Trophoblast cell (in vitro differentiated cells and primary cell): ENCODE measurements at regions not wholly inside any gene's neighbourhood (a gene's known extent, or its start where the extent isn't known, plus 50 kb on each side); places are given as distances from the start of the nearest gene placed in this dataset.

Source experiments
- DNase-seq, 2 donors: peaks; one replicate each; pipeline ENCODE4 v3.0.0-alpha.2; 2016
- H2AFZ ChIP-seq: 2 replicates; pipeline ENCODE4 v1.6.1; 2013; ENCODE audit warnings: low read length, moderate library complexity, mild to moderate bottlenecking; ENCODE audit not compliant: insufficient read depth, poor library complexity
- H2AK5ac ChIP-seq: 2 replicates; pipeline ENCODE4 v1.6.1; 2013; ENCODE audit warnings: mild to moderate bottlenecking, low read length
- H2BK120ac ChIP-seq: 2 replicates; pipeline ENCODE4 v1.6.1; 2013; ENCODE audit warnings: low read length, mild to moderate bottlenecking, moderate library complexity; ENCODE audit not compliant: insufficient read depth, poor library complexity
- H2BK12ac ChIP-seq: 2 replicates; pipeline ENCODE4 v1.6.1; 2013; ENCODE audit warnings: mild to moderate bottlenecking, low read length, moderate library complexity
- H2BK5ac ChIP-seq: 2 replicates; pipeline ENCODE4 v1.6.1; 2013; ENCODE audit warnings: low read length, low read depth, moderate library complexity, mild to moderate bottlenecking; ENCODE audit not compliant: poor library complexity
- H3K14ac ChIP-seq: 2 replicates; pipeline ENCODE4 v1.6.1; 2013; ENCODE audit warnings: mild to moderate bottlenecking, low read length
- H3K18ac ChIP-seq: 2 replicates; pipeline ENCODE4 v1.6.1; 2013; ENCODE audit warnings: mild to moderate bottlenecking, low read length
- H3K23ac ChIP-seq: 2 replicates; pipeline ENCODE4 v1.6.1; 2013; ENCODE audit warnings: low read length
- H3K27ac ChIP-seq: 2 replicates; pipeline ENCODE4 v1.5.1; 2013; ENCODE audit warnings: low read depth, mild to moderate bottlenecking, inconsistent platforms, low read length, moderate library complexity
- H3K27me3 ChIP-seq: 2 replicates; pipeline ENCODE4 v1.6.1; 2013; ENCODE audit warnings: inconsistent platforms, mild to moderate bottlenecking, low read length, moderate library complexity; ENCODE audit not compliant: insufficient read depth
- H3K36me3 ChIP-seq, 2 experiments: 1 replicate in 1 of 2; 2 replicates in 1 of 2; pipeline ENCODE4 v1.6.1; 2013; ENCODE audit warnings: low read length in 2 of 2, mild to moderate bottlenecking in 2 of 2, moderate library complexity in 1 of 2; ENCODE audit not compliant: insufficient read depth in 2 of 2, control insufficient read depth in 1 of 2
- H3K4ac ChIP-seq: 2 replicates; pipeline ENCODE4 v1.6.1; 2013; ENCODE audit warnings: low read depth, mild to moderate bottlenecking, low read length, moderate library complexity
- H3K4me1 ChIP-seq, 2 experiments: 1 replicate in 1 of 2; 2 replicates in 1 of 2; pipeline ENCODE4 v1.6.1; 2013; ENCODE audit warnings: low read length in 2 of 2, mild to moderate bottlenecking in 2 of 2, moderate library complexity in 1 of 2; ENCODE audit not compliant: insufficient read depth in 2 of 2, control insufficient read depth in 1 of 2
- H3K4me2 ChIP-seq: 2 replicates; pipeline ENCODE4 v1.6.1; 2013; ENCODE audit warnings: inconsistent platforms, mild to moderate bottlenecking, low read length, moderate library complexity
- H3K4me3 ChIP-seq: 2 replicates; pipeline ENCODE4 v1.5.1; 2013; ENCODE audit warnings: mild to moderate bottlenecking, low read depth, low read length, inconsistent platforms
- H3K79me1 ChIP-seq: one replicate; pipeline ENCODE4 v1.6.1; 2013; ENCODE audit warnings: low read length
- H3K79me2 ChIP-seq: 2 replicates; pipeline ENCODE4 v1.6.1; 2013; ENCODE audit warnings: low read length, mild to moderate bottlenecking; ENCODE audit not compliant: control insufficient read depth, insufficient read depth, poor library complexity
- H3K9ac ChIP-seq: 2 replicates; pipeline ENCODE4 v1.6.1; 2013; ENCODE audit warnings: mild to moderate bottlenecking, low read length
- H3K9me3 ChIP-seq: 2 replicates; pipeline ENCODE4 v1.6.1; 2013; ENCODE audit warnings: low read depth, mild to moderate bottlenecking, control low read depth, inconsistent platforms, low read length; ENCODE audit not compliant: insufficient read depth
- H4K12ac ChIP-seq: 2 replicates; pipeline ENCODE4 v1.6.1; 2013; ENCODE audit warnings: low read depth, mild to moderate bottlenecking, low read length, moderate library complexity
- H4K8ac ChIP-seq: 2 replicates; pipeline ENCODE4 v1.6.1; 2013; ENCODE audit warnings: low read depth, mild to moderate bottlenecking, low read length, moderate library complexity
- H4K91ac ChIP-seq: one replicate; pipeline ENCODE4 v1.6.1; 2013; ENCODE audit warnings: low read depth, mild to moderate bottlenecking, low read length, moderate library complexity
- WGBS: extraction: QIAGEN DNeasy Blood & Tissue Kit; methylation state at CpG from one replicate; pipeline ENCODE4 v1.1.7; 2013; ENCODE audit warnings: missing lambda C conversion rate; ENCODE audit not compliant: insufficient read length, insufficient coverage; ENCODE audit errors: extremely low coverage; 5-methylcytosine and 5-hydroxymethylcytosine counted together

DNA sequence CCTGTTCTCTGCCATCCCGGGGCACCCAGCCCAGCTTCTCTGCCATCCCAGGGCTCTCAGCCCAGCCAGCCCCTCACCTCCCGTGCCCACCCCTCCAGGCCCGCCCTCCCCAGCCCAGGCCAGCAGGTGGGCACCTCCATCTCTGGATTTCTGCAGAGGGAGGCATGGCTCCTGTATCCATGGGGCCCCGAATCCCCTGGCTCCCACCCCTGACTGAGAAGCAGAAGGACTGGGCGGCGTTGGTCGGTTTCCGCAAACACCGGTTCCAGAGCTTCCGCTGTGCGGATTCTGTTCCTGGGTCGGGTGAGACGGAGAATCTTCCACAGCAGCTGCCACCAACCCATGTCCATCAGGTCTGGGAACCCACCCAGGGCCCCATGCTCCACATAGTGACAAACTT is 240.3 kb downstream of the BRD1 start:
- no peaks in the 10 kb centered on the region for H3K79me2 ChIP-seq
- no peaks in the 10 kb centered on the region for H3K27me3 ChIP-seq
- no peak overlapping the region for H3K4me3 ChIP-seq
- no peak overlapping the region for H3K18ac ChIP-seq
- H3K14ac ChIP-seq, result no peak overlapping the region
- peaks cover 0 to 2% of the 10 kb centered on the region in 2 experiments for H3K4me1 ChIP-seq
- H2BK120ac ChIP-seq, result no peak overlapping the region
- H3K27ac ChIP-seq, result no peak overlapping the region
- no peak overlapping the region for H2BK12ac ChIP-seq
- H3K4ac ChIP-seq, result no peak overlapping the region
- peaks cover 2% of the 10 kb centered on the region for H3K9me3 ChIP-seq
- no peak overlapping the region for H3K9ac ChIP-seq
- H3K79me1 ChIP-seq, result peaks cover 2% of the 10 kb centered on the region
- H3K36me3 ChIP-seq, result no peaks in the 10 kb centered on the region
- H4K12ac ChIP-seq, result no peak overlapping the region
- no CpG with 5 or more reads among the region's 13 CpGs for WGBS
- H3K23ac ChIP-seq, result no peak overlapping the region
- no peak overlapping the region for H4K8ac ChIP-seq
- DNase-seq, result no peak
- no peak overlapping the region for H2BK5ac ChIP-seq
- H3K4me2 ChIP-seq, result no peak overlapping the region
- no peak overlapping the region for H2AFZ ChIP-seq
- H4K91ac ChIP-seq, result no peak overlapping the region
- no peak overlapping the region for H2AK5ac ChIP-seq

DNA sequence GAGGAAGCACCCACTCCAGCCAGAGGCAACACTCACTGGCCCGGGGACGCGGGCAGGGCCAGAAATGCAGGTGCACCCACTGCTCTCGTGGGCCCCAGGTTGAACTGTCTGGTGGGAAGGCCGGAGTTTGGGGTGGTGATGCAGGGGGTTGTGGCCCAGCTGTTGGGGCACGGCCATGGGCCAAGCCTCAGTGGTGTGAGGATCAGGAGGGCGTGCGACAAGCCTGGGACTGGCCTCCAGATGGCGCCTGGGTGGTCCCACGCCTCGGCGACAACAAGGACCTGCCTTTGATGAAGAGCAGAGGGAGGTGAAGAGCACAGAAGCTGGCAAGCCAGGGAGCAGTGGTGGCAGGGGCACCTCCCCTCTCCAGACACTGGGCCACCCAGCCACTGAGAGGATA is 240.8 kb downstream of the BRD1 start:
- Histone ChIP-seq H2BK12ac (no peak overlapping the region), H3K4me3 (no peak overlapping the region), H3K9ac (no peak overlapping the region), H2BK5ac (no peak overlapping the region), H3K4me1 (peaks cover 0 to 2% of the 10 kb centered on the region in 2 experiments), H3K27ac (no peak overlapping the region), H3K14ac (no peak overlapping the region), H2BK120ac (no peak overlapping the region), H3K9me3 (peaks cover 2% of the 10 kb centered on the region), H3K36me3 (no peaks in the 10 kb centered on the region), H3K18ac (no peak overlapping the region), H3K23ac (no peak overlapping the region), H4K91ac (no peak overlapping the region), H3K79me2 (no peaks in the 10 kb centered on the region), H4K8ac (no peak overlapping the region), H3K4me2 (no peak overlapping the region), H2AFZ (no peak overlapping the region), H3K27me3 (no peaks in the 10 kb centered on the region), H3K79me1 (peaks cover 2% of the 10 kb centered on the region), H3K4ac (no peak overlapping the region), H4K12ac (no peak overlapping the region), H2AK5ac (no peak overlapping the region)
- no CpG with 5 or more reads among the region's 12 CpGs for WGBS
- no peak for DNase-seq

DNA sequence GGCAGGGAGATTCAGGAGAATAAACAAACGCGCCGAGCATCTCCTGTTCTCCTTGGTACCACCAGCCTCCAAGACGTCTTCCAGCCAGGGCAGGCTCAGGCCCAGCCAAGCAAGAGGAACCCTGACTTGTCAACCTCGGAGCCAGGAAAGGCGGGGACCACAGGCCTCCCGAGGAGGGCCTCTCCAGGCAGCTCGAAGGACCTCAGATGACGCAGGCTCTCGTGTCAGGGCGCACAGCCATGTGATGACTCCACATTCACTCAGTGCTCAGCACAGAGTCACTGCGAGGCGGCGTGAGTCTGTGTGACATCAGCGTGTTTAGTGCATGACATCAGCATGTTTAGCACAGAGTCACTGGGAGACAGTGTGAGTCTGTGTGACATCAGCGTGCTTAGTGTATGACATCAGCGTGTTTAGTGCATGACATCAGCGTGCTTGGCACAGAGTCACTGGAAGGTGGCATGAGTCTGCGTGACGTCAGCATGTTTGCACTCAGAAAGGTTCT is 241.4 kb downstream of the BRD1 start:
- Histone ChIP-seq H3K79me1 (peaks cover 2% of the 10 kb centered on the region), H2AFZ (no peak overlapping the region), H3K23ac (no peak overlapping the region), H3K9me3 (peaks cover 2% of the 10 kb centered on the region), H2BK12ac (no peak overlapping the region), H3K9ac (no peak overlapping the region), H3K14ac (no peak overlapping the region), H3K4me1 (peaks cover 0 to 2% of the 10 kb centered on the region in 2 experiments), H2BK120ac (no peak overlapping the region), H3K27ac (no peak overlapping the region), H3K27me3 (no peaks in the 10 kb centered on the region), H2BK5ac (no peak overlapping the region), H2AK5ac (no peak overlapping the region), H4K12ac (no peak overlapping the region), H3K79me2 (no peaks in the 10 kb centered on the region), H3K18ac (no peak overlapping the region), H4K8ac (no peak overlapping the region), H3K4ac (no peak overlapping the region), H4K91ac (no peak overlapping the region), H3K36me3 (no peaks in the 10 kb centered on the region), H3K4me3 (no peak overlapping the region), H3K4me2 (no peak overlapping the region)
- no CpG with 5 or more reads among the region's 20 CpGs for WGBS
- DNase-seq, result no peak

DNA sequence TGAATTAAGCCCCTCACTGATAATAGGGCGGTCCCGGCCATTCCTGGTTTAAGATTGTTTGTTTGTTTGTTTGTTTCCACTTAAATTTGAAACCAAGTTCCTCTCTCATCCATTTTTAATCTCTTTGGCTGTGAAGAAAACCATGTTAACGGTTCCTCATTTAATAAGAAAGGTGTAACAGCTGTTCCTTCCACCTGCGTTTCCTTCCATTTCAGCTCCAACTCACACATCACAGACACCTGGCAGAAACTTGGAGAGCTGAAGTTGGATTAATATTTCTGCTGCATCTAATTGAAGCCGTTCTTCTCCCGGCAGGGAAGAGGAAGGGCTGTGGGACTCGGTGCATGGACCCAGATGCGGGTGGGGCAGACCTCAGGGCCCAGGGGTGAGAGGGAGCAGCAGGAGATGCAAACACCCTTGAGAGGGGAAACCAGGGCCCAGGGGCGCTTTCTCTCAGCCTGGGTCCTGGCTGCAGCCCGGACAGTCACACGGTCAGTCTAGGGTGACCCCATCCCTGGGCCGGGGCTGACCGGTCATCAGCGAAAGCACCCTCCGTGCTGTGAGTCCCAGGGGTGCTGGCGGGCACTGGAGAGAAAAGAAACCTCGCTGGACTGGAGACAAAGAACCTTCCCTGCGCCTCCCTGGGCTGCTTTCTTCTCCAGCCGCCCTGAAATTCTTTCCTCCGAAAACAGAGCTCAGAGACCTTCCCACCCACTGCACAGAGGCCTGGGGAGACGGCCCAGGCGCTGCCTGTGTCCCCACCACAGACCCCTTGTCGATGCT is 242.0 kb downstream of the BRD1 start:
- Histone ChIP-seq H2BK5ac (no peak overlapping the region), H4K91ac (no peak overlapping the region), H4K8ac (no peak overlapping the region), H3K23ac (no peak overlapping the region), H3K36me3 (no peaks in the 10 kb centered on the region), H3K14ac (no peak overlapping the region), H2BK12ac (no peak overlapping the region), H3K18ac (no peak overlapping the region), H2AFZ (no peak overlapping the region), H2BK120ac (no peak overlapping the region), H3K27me3 (no peaks in the 10 kb centered on the region), H4K12ac (no peak overlapping the region), H3K4me1 (peaks cover 0 to 2% of the 10 kb centered on the region in 2 experiments), H3K4me2 (no peak overlapping the region), H3K79me1 (peaks cover 2% of the 10 kb centered on the region), H3K9ac (no peak overlapping the region), H3K9me3 (peaks cover 4% of the 10 kb centered on the region), H2AK5ac (no peak overlapping the region), H3K27ac (no peak overlapping the region), H3K79me2 (no peaks in the 10 kb centered on the region), H3K4ac (no peak overlapping the region), H3K4me3 (no peak overlapping the region)
- no peak for DNase-seq
- no CpG with 5 or more reads among the region's 23 CpGs for WGBS
